Stimulated activated naive B cell treated with anti-CD40 and anti-IgM and Interleukin-4, amounts not matched to agents 10 μg/mL and 1 μg/mL and 100 μg/mL, for 72 hours (primary cell): ENCODE measurements at regions not wholly inside any gene's neighbourhood (a gene's known extent, or its start where the extent isn't known, plus 50 kb on each side); places are given as distances from the start of the nearest gene placed in this dataset.

Experiments used
- ATAC-seq, 2 donors: fragments of 150-1000 bp; cut with Tn5 transposase; replicated peaks; 2 replicates each; pipeline ENCODE4 v1.10.0; 2021; ENCODE audit warnings: moderate library complexity in 1 of 2
- DNase-seq: peaks from one replicate; pipeline ENCODE4 v3.0.0; 2021
- H3K27ac Mint-ChIP-seq: one replicate; pipeline ENCODE4 v1.8.0; 2022; ENCODE audit warnings: mild to moderate bottlenecking, mixed read lengths
- H3K27me3 Mint-ChIP-seq, 2 donors: one replicate each; pipeline ENCODE4 v1.8.0; 2022; ENCODE audit warnings: mixed read lengths in 2 of 2
- H3K36me3 Mint-ChIP-seq, 2 donors: one replicate each; pipeline ENCODE4 v1.8.0; 2022; ENCODE audit warnings: mixed read lengths in 2 of 2, mild to moderate bottlenecking in 1 of 2
- H3K4me1 Mint-ChIP-seq, 2 donors: one replicate each; pipeline ENCODE4 v1.8.0; 2022; ENCODE audit warnings: mixed read lengths in 2 of 2, mild to moderate bottlenecking in 1 of 2
- H3K4me3 Mint-ChIP-seq, 2 donors: one replicate each; pipeline ENCODE4 v1.8.0; 2022; ENCODE audit warnings: mild to moderate bottlenecking in 2 of 2, mixed read lengths in 2 of 2, moderate library complexity in 1 of 2
- H3K9me3 Mint-ChIP-seq, 2 donors: one replicate each; pipeline ENCODE4 v1.8.0; 2022; ENCODE audit warnings: mixed read lengths in 2 of 2, mild to moderate bottlenecking in 1 of 2

DNA sequence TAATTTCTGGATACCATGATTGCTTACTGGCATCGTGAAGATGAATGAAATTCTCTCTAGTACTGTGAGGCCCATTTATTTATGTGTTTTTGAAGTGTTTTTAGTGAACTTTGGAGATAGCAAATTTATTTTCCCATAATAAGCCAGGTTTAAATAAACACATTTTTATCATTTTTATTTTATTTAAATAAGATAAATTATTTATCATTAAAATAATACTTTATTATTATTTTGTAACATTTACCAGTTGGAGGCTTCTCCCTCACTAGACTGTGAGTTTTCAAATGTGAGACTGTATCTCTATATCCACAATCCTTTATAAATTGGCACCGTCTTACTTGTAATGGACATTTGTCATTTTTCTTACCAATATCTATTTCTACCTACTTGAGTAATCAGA, 351.7 kb downstream of the METTL15 start:
- Mint-ChIP-seq H3K36me3 (no peaks in the 10 kb centered on the region), H3K9me3 (no peaks in the 10 kb centered on the region), H3K4me1 (peaks cover 0 to 2% of the 10 kb centered on the region in 2 donors), H3K27me3 (no peaks in the 10 kb centered on the region), H3K27ac (no peak overlapping the region), H3K4me3 (no peak overlapping the region)
- ATAC-seq (no peak), DNase-seq (no peak)

DNA sequence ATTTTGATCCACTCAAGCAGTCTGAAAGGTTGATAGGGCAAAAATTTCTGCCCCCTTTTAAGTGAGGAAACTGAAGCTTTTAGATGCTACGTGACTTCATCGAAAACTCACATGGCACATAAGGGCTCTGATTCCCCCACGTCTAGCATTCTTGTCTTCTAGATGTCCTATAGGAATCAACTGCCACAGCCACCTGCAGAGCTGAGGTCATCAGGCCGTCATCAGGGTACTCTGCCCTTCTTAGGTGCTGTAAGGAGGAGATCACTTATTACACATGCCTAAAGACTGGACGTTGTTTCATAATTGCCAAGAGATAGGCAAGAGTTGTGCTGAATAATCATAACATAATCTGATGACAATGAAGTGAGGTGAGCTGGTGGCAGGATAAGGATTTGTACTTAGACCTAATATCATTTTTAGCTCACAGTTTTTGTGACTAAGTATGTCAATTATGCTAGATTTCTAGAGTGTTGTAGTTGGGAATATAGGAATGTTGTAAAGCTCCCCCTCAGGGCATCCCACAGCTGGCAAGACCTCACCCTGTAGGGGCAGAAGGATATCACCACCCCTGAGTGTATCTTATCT, 349.4 kb downstream of the METTL15 start:
- ATAC-seq (no peak), DNase-seq (no peak)
- no peaks in the 10 kb centered on the region for H3K27me3 Mint-ChIP-seq
- no peak overlapping the region for H3K27ac Mint-ChIP-seq
- H3K4me3 Mint-ChIP-seq: no peak overlapping the region
- H3K9me3 Mint-ChIP-seq: no peaks in the 10 kb centered on the region
- H3K36me3 Mint-ChIP-seq: no peaks in the 10 kb centered on the region
- H3K4me1 Mint-ChIP-seq: no peaks in the 10 kb centered on the region

DNA sequence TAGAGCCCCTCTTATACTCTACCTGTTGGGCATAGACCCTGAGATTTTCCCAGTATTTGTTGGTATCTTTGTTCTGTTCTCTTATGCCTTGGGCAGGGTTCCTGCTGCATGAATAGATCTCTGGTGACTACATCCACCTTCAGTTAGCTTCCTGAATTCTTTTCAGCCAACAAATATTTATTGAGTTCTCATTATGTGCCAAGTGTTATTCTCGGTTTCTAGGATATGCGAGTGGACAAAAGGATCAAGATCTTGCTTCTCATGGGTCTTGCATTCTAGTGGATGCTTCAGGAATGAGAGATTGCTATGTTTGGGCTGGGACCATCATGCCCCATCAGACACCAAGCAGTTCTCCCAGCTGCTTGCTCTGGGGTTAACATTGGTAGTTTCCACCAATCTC, 340.0 kb downstream of the METTL15 start:
- Mint-ChIP-seq H3K27me3 (no peaks in the 10 kb centered on the region), H3K36me3 (no peaks in the 10 kb centered on the region)
- no peak for DNase-seq

DNA sequence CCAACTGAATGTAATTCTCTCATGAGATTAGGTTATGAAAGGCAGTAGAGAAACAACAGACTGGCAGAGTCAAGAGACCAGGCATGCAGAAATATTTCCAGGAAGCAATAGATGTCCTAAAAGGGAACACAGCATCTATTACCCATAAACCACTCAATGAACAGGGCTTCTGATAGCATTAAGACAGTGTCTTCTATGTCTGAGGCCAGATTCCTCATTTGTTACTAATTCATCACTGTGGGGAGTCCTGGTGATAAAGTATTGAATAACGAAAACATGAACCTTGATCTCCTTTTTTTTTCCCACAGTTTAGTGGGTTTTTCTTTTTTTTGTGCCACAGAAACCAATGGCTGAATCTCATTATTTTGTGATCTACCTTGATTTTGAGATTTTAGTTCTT, 339.0 kb downstream of the METTL15 start:
- Mint-ChIP-seq H3K9me3 (peaks cover 0 to 3% of the 10 kb centered on the region in 2 donors), H3K4me3 (no peak overlapping the region), H3K36me3 (no peaks in the 10 kb centered on the region), H3K27me3 (no peaks in the 10 kb centered on the region), H3K27ac (no peak overlapping the region), H3K4me1 (no peaks in the 10 kb centered on the region)
- DNase-seq (no peak), ATAC-seq (no peak)

More for the DNA sequence above, 340.0 kb downstream of the METTL15 start:
- no peak overlapping the region for H3K4me3 Mint-ChIP-seq
- no peak overlapping the region for H3K27ac Mint-ChIP-seq
- ATAC-seq: no peak
- H3K4me1 Mint-ChIP-seq: no peaks in the 10 kb centered on the region
- H3K9me3 Mint-ChIP-seq: peaks cover 0 to 3% of the 10 kb centered on the region in 2 donors

DNA sequence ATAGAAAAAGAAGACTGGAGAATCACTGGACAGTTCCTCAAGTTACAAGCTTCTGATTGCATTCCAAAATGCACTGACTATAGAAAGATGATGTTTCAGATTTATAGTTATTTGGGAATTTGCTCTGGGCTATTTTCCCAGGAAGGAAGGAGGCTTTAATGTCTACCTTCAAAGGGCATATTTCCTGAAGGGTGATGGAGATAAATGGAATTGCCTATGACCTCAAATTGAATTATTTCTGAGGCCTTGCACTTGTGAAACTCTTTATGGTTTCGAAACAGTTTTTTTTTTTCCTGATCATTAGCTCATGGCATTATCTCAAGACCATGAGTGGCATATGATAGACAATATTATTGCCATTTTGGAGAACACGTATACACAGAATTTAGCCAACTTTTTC, 333.9 kb downstream of the METTL15 start:
- no peak overlapping the region for H3K27ac Mint-ChIP-seq
- no peaks in the 10 kb centered on the region for H3K9me3 Mint-ChIP-seq
- no peak for DNase-seq
- H3K4me3 Mint-ChIP-seq: no peak overlapping the region
- no peaks in the 10 kb centered on the region for H3K4me1 Mint-ChIP-seq
- no peak for ATAC-seq
- H3K27me3 Mint-ChIP-seq: no peaks in the 10 kb centered on the region
- no peaks in the 10 kb centered on the region for H3K36me3 Mint-ChIP-seq

DNA sequence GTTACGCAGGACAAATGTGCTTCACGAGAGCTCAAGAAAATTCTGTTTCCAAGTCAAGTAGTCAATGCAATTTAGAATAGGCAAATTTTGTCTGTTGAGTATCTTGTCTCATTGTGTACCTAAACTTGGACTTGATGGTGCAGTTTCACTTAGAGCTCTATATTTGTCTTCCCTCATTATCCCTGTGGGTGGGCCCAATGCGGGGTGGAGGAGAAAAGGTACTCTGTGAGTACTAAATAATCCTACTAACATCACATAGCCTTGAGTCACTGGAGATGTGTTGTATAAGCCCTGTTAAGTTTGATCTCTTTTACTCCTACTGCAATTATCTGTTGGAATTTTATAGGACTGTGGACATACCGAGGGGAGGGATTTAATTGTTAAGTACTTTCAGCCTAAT, 331.2 kb downstream of the METTL15 start:
- no peaks in the 10 kb centered on the region for H3K36me3 Mint-ChIP-seq
- H3K27me3 Mint-ChIP-seq: no peaks in the 10 kb centered on the region
- no peak overlapping the region for H3K4me3 Mint-ChIP-seq
- H3K9me3 Mint-ChIP-seq: peaks cover 1 to 8% of the 10 kb centered on the region in 2 donors
- ATAC-seq (no peak), DNase-seq (no peak)
- H3K4me1 Mint-ChIP-seq: no peaks in the 10 kb centered on the region
- H3K27ac Mint-ChIP-seq: no peak overlapping the region

DNA sequence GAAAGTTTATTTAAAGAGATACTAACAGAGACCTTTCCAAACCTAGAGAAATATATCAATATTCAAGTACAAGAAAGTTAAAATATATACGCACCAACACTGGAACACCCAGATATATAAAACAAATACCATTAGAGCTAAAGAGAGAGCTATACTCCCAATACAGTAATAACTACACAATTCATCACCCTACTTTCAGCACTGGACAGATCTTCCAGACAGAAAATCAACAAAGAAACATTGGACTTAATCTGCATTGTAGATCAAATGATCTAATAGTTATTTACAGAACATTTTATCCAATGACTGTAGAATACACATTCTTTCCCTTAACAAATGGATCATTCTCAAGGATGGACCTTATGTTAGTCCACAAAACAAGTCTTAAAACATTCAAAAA, 311.9 kb downstream of the METTL15 start:
- no peak overlapping the region for H3K4me3 Mint-ChIP-seq
- H3K27me3 Mint-ChIP-seq: no peaks in the 10 kb centered on the region
- H3K9me3 Mint-ChIP-seq: peaks cover 0 to 9% of the 10 kb centered on the region in 2 donors
- DNase-seq (no peak), ATAC-seq (no peak)
- H3K27ac Mint-ChIP-seq: no peak overlapping the region
- no peaks in the 10 kb centered on the region for H3K36me3 Mint-ChIP-seq
- no peaks in the 10 kb centered on the region for H3K4me1 Mint-ChIP-seq

DNA sequence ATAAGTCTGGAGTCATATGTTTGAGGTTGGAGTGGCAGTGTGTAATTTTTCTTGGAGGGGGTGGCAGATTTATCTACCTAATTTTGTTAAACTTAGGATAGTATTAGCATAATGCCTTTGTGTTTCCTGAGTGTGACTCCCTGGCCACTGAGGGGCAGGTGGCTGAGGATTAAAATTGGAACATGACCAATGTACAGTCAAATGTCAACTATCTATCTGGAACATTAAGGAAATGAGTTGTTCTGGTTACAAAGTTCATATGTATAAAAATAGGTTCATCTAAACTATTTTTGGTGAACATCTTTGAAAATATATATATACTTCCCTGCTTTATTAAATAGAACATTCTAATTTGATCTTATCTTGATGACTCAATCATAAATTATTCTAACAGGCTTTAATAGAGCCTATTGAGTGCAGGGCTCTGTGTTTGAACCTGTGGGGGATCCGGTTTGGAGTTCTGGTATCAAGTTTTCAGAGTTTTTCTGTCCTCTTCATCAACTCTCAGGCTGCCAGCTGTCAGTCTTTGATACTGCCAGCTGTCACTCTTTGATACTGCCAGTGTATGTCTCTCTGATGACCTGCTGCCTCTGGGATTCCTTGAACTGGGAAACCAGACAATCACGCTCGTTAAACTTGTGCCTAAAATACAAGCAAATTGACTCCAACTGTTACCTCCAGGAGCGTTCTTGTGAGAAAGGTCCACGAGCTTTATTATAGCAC, 309.6 kb downstream of the METTL15 start:
- Mint-ChIP-seq H3K36me3 (no peaks in the 10 kb centered on the region), H3K27ac (no peak overlapping the region), H3K9me3 (peaks cover 0 to 9% of the 10 kb centered on the region in 2 donors), H3K27me3 (no peaks in the 10 kb centered on the region), H3K4me1 (no peaks in the 10 kb centered on the region), H3K4me3 (no peak overlapping the region)
- DNase-seq: no peak
- ATAC-seq: no peak

DNA sequence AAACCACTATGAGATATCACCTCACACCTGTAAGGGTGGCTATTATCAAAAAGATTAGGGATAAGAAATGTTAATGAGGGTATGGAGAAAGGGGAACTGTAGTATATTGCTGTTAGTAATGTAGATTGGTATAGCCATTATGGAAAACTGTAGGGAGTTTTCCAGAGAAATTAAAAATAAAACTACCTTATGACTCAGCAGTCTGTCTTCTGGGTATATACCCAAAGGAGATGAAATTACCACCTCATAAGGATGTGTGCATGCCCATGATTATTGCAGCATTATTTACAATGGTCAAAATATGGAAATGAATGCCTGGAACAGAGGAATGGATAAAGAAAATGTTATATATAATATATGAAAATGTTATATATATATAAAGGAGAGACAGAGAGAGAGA, 303.8 kb downstream of the METTL15 start:
- Mint-ChIP-seq H3K36me3 (no peaks in the 10 kb centered on the region), H3K4me1 (no peaks in the 10 kb centered on the region), H3K27ac (no peak overlapping the region), H3K27me3 (no peaks in the 10 kb centered on the region), H3K4me3 (no peak overlapping the region), H3K9me3 (peaks cover 0 to 2% of the 10 kb centered on the region in 2 donors)
- no peak for DNase-seq
- ATAC-seq: no peak

DNA sequence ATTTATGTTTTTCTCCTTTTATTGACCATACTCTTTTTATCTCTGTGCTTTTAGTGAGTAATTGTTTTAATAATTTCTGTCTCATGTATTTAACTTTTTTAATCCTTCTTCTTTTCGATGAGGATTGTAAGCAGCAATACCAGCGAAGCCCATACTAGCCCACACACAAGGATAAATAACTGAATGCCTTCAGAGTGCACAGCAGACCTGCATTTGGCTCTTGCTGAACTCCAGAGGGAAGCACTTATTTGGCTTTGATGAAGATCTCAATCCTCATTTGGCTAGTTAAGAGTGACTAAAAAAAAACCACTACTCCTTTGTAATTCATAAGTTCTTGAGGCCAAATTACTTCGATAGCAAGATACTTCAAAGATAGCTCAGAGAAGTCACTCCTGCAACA, 293.3 kb downstream of the METTL15 start:
- Mint-ChIP-seq H3K36me3 (no peaks in the 10 kb centered on the region), H3K4me3 (no peak overlapping the region), H3K27me3 (no peaks in the 10 kb centered on the region), H3K4me1 (no peaks in the 10 kb centered on the region), H3K27ac (no peak overlapping the region), H3K9me3 (peaks cover 2 to 3% of the 10 kb centered on the region in 2 donors)
- no peak for ATAC-seq
- DNase-seq: no peak

DNA sequence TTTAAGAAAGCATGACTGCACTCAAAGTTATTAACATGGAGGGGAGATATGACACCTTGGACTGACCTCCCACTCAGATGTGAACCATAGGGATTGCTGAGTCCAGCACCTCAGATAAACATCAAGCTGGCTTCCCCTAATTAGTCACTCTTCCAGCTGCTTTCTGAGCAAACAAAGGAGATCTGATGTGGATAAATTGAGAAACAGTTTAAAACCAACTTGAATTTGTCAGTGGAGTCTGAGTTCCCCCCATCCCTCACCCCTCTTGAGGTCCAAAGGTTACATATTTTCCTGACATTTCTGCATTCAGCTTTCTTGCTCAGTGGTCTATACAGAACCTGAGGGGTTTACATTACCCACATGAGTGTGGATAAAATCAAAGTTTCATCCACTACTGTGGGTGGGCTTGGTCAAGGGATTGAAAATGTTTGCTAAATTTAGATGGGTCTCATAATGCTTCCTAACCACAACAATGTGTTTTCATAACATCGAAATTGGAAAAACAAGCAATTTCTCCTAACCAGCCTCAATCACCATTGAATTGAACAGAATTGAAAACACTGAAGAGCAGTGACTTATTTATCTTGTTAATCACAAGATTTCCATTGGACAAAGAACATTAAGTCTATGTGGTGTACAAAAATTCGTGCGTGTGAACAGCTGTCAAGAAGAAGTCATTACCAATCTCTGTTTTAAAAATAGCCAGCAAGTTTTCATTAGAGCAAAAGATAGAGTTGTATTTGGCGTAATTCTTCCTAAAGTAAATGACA, 292.3 kb downstream of the METTL15 start:
- H3K4me3 Mint-ChIP-seq: no peak overlapping the region

DNA sequence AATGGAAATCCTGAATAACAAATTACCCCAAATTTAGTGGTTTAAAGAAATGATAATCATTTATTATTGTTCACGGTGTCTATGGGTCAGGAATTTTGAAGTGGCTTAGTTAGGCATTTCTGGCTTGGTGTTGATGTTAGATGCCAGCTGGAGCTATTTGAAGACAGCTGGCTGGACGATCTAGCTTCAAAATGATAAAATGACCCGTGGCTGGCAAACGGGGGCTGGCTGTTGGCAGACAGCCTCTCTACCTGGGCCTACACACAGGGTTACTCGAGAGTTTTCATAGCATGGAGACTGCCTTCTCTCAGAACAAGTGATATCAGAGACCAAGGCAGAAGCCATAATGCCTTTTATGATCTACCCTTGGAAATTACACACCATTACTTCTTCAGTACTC, 285.2 kb downstream of the METTL15 start:
- Mint-ChIP-seq H3K36me3 (no peaks in the 10 kb centered on the region), H3K27me3 (no peaks in the 10 kb centered on the region), H3K9me3 (peaks cover 7 to 11% of the 10 kb centered on the region in 2 donors), H3K4me1 (no peaks in the 10 kb centered on the region), H3K4me3 (no peak overlapping the region), H3K27ac (no peak overlapping the region)
- DNase-seq (no peak), ATAC-seq (no peak)

More for the DNA sequence above, 292.3 kb downstream of the METTL15 start:
- Mint-ChIP-seq H3K27me3 (no peaks in the 10 kb centered on the region), H3K9me3 (peaks cover 2 to 3% of the 10 kb centered on the region in 2 donors), H3K36me3 (no peaks in the 10 kb centered on the region), H3K27ac (no peak overlapping the region), H3K4me1 (no peaks in the 10 kb centered on the region)
- ATAC-seq (no peak), DNase-seq (no peak)

DNA sequence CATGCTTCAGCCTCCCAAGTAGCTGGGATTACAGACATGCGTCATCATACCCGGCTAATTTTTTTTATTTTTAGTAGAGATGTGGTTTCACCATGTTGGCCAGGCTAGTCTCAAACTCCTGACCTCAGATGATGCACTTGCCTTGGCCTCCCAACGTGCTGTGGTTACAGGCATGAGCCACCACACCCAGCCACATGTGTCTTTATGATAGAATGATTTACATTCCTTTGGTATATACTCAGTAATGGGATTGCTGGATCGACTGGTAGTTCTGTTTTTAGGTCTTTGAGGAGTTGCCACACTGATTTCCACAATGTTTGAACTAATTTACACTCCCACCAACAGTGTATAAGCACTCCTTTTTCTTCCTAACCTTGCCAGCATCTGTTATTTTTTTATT, 276.2 kb downstream of the METTL15 start:
- ATAC-seq (no peak), DNase-seq (no peak)
- H3K9me3 Mint-ChIP-seq: peaks cover 7 to 20% of the 10 kb centered on the region in 2 donors
- no peak overlapping the region for H3K27ac Mint-ChIP-seq
- no peaks in the 10 kb centered on the region for H3K27me3 Mint-ChIP-seq
- H3K4me1 Mint-ChIP-seq: peaks cover 0 to 2% of the 10 kb centered on the region in 2 donors
- peaks cover 4 to 10% of the 10 kb centered on the region in 2 donors for H3K36me3 Mint-ChIP-seq
- no peak overlapping the region for H3K4me3 Mint-ChIP-seq

DNA sequence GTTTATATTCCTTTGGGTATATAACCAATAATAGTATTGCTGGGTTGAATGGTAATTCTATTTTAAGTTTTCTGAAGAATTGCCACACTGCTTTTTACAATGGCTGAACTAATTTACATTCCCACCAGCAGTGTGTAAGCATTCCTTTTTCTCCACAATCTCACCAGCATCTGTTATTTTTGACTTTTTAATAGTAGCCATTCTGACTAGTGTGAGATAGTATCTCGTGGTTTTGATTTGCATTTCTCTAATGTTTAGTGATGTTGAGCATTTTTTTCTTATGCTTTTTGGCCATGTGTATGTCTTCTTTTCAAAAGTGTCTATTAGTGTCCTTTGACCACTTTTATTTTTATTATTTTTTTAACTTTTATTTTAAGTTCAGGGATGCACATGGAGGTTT, 275.3 kb downstream of the METTL15 start:
- Mint-ChIP-seq H3K9me3 (peaks cover 7 to 20% of the 10 kb centered on the region in 2 donors), H3K36me3 (peaks cover 4 to 10% of the 10 kb centered on the region in 2 donors), H3K4me1 (peaks cover 0 to 2% of the 10 kb centered on the region in 2 donors), H3K27ac (no peak overlapping the region), H3K27me3 (no peaks in the 10 kb centered on the region), H3K4me3 (no peak overlapping the region)
- DNase-seq: no peak
- no peak for ATAC-seq
